GM18951 (cell line): ENCODE measurements at regions not wholly inside any gene's neighbourhood (a gene's known extent, or its start where the extent isn't known, plus 50 kb on each side); places are given as distances from the start of the nearest gene placed in this dataset.

Source experiments
- POLR2A ChIP-seq: IDR thresholded peaks from 4 replicates; pipeline ENCODE4 v1.6.1; 2011; ENCODE audit warnings: mild to moderate bottlenecking; ENCODE audit not compliant: insufficient read length, insufficient read depth; ENCODE audit errors: extremely low read depth
- in situ Hi-C: fragments of 300-500 bp; cut with MboI; formaldehyde crosslinking; loops from one replicate; pipeline ENCODE4 v1.12.0; 2022; ENCODE audit warnings: low sequenced_read_pairs, mixed read lengths, inconsistent platforms; ENCODE audit not compliant: unreplicated experiment

GRCh38 chr15:31733424-31733823 lies 296.9 kb upstream of the CHRNA7 start:
- TF ChIP-seq POLR2A: no peak
- in situ Hi-C loops: no loop called here

DNA sequence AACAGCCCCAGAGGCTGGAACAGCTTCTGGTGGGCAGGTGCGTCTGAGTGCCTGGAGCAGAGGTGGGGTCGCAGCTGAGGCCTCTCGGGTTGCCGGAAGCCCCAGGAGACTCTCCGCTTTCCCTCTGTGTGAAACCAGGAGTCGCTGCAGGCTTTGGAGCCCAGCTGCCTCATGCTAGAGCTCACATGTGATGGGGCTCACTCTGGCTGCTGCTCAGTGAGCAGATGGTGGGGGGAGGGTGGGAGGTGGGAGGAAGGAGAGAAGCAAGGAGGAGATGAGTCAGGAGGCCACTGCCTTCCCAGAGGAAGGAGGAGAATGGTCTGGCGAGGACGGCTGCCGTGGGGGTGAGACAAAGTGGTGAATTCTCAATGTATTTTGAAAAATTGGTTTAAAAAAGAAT lies 290.1 kb upstream of the CHRNA7 start:
- TF ChIP-seq POLR2A: no peak
- in situ Hi-C loops: no loop called here

DNA sequence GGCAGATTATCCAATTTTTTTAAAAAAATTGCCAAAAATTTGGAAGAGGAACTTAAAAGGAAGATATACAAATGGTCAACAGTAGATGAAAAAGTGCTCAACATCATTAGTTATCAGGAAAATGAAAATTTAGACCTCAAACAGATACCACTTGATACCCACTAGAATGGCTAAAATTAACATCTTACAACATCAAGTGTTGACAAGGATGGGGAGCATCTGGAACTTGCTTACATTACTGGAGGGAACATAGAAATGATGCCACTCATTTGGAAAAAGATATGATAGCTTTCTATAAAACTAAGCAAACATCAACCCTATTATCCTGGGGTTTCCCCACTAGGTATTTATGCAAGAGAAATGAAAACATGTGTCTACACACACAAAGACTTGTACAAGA lies 284.5 kb upstream of the CHRNA7 start:
- no peak for TF ChIP-seq POLR2A
- in situ Hi-C loops: no loop called here

GRCh38 chr15:31752065-31752762 lies 278.1 kb upstream of the CHRNA7 start:
- in situ Hi-C loops: no loop called here
- no peak for TF ChIP-seq POLR2A

- in situ Hi-C loops: no loop called here
- no peak for TF ChIP-seq POLR2A
Measured at GRCh38 chr15:31752905-31753304, 277.4 kb upstream of the CHRNA7 start.

DNA sequence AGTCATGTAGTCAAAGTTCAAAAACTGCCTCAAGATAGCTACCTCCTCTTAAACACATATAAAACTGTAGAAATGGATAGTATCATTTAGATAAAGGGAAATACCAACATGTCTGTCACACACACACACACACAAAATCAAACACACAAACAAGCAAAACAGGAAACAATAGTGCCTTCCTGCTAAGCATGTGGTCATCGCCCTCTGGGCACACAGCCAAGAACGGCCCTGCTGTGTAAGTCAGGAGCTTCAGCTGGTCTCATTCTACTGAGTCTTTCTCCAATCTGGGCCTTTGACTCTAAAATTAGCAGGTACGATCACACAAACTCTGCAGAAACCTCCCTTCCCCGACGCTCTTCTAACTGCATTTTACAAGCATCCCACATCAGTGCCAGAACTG lies 272.2 kb upstream of the CHRNA7 start:
- in situ Hi-C loops: no loop called here
- TF ChIP-seq POLR2A: no peak

- TF ChIP-seq POLR2A: no peak
- in situ Hi-C loops: no loop called here
Measured at GRCh38 chr15:31768055-31768454, 262.3 kb upstream of the CHRNA7 start.

DNA sequence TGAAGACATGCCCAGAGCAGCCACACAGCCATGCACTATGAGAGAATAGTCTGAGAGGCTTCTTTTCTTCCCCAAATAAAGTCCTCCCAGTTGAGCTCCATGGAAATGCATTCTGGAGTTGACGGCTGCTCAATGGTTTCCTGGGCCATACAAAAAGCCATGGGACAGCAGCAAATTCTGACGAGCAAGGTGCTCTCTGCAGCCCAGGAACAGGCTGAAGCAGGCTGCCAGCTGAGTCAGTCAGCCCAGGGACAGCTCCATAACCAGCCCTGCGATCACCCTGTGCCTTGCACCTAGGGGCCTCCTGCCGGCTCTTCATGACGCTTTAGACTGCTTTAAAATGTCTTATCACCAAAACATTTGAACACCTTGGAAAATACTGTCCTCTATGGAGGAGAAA lies 256.3 kb upstream of the CHRNA7 start:
- in situ Hi-C loops: no loop called here
- no peak for TF ChIP-seq POLR2A

DNA sequence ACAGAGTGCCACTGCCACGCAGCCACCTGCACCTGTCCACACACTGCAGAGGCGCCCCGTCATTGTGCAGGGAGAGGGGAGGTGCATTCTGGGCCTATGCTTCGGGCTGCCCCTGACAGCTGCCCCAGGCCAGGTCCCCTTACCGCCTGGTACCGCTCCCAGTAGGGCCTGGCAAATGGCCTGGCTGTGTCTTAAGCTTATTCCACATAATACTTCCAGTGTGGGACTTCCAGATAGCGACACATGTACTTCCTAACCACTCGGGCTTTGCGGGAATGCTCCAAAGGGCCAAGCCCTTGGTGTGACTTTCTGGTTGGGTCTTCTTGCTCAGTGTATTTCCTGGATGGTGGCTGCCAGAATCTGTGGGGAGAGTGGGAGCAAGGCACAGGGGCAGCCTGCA lies 254.3 kb upstream of the CHRNA7 start:
- no peak for TF ChIP-seq POLR2A
- in situ Hi-C loops: no loop called here

GRCh38 chr15:31781261-31781660 lies 249.1 kb upstream of the CHRNA7 start:
- in situ Hi-C loops: no loop called here
- no peak for TF ChIP-seq POLR2A

GRCh38 chr15:31782016-31782783 lies 248.1 kb upstream of the CHRNA7 start:
- no peak for TF ChIP-seq POLR2A
- in situ Hi-C loops: no loop called here

DNA sequence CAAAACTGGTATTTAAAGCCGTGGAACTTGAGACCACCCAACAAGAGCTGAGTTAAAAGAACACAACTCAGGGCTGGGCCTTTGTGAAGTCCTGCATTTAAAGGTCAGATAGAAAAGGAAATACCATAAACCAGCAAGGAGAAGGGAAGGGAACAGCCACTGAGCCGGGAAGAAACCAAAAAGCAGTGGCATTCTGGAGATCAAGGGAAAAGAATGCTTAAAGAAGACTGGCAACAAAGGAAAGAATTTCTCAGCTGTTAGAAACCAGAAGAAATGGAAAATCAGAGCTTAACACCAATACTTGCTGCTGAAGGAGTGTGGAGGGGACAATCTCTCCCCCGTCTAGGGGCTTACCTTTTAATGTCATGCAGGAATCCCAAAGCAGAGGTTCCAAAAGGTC lies 247.4 kb upstream of the CHRNA7 start:
- in situ Hi-C loops: no loop called here
- TF ChIP-seq POLR2A: no peak

- in situ Hi-C loops: no loop called here
- no peak for TF ChIP-seq POLR2A
Measured at GRCh38 chr15:31786360-31786759, 244.0 kb upstream of the CHRNA7 start.

DNA sequence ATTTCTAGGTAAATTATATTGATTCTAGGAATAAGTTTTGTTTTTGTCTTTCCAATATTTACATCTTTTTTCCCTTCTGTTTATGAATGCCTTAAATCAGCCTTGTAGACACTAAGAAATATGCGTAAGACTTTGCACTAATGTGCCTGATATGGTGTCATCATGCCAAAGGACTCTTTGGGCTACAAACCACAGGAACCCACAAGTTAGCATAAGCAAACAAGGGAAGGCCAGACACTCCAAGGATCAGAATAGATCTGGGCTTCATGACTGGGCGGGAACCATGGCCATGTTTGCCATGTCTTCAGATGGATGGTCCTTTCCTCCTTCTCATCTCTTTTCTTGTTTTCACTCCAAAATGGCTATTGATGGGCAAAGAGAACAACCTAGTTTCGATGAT lies 242.2 kb upstream of the CHRNA7 start:
- in situ Hi-C loops: no loop called here
- no peak for TF ChIP-seq POLR2A
